ENCODE measurements at regions not wholly inside any gene's neighbourhood (a gene's known extent, or its start where the extent isn't known, plus 50 kb on each side); places are given as distances from the start of the nearest gene placed in this dataset.

- DNase-seq: no peak
- 72 to 90% (median 86%) methylated on average over 3 of the region's 3 CpGs for WGBS, 5 donors
- Histone ChIP-seq H3K4me1 (no peaks in the 10 kb centered on the region), H3K27me3 (replicated peaks in 1 of 7) (no peaks in the 10 kb centered on the region), H3K4me3 (no peak overlapping the region), H3K36me3 (no peaks in the 10 kb centered on the region), H3K9me3 (no peaks in the 10 kb centered on the region), H3K27ac (no peak overlapping the region)
- intact Hi-C loops (cut with DNase I; ENCODE audit: low total_unique reads): no loop called here
- no peak for TF ChIP-seq CTCF (IDR thresholded peaks at IDR 0.05 in 8 of 11, conservative IDR thresholded peaks at IDR 0.05 in 3 of 11)
- no peak for TF ChIP-seq POLR2A (IDR thresholded peaks at IDR 0.05)
- TF ChIP-seq POLR2AphosphoS5 (IDR thresholded peaks at IDR 0.05): no peak
These were observed 586.3 kb downstream of the PLA2G4A start for GRCh38 chr1:187415065-187415464.

- DNase-seq: no peak
- no peak overlapping the region for H3K27ac ChIP-seq
- H3K4me1 ChIP-seq: no peaks in the 10 kb centered on the region
- no peak overlapping the region for H3K4me3 ChIP-seq
- H3K36me3 ChIP-seq: no peaks in the 10 kb centered on the region
- no peaks in the 10 kb centered on the region for H3K27me3 ChIP-seq (replicated peaks in 1 of 7)
- TF ChIP-seq CTCF (IDR thresholded peaks at IDR 0.05 in 8 of 11, conservative IDR thresholded peaks at IDR 0.05 in 3 of 11) (no peak), POLR2A (IDR thresholded peaks at IDR 0.05) (no peak)
- WGBS, 5 donors: 73 to 89% (median 79%) methylated on average over 2 of the region's 2 CpGs
- no peaks in the 10 kb centered on the region for H3K9me3 ChIP-seq
- intact Hi-C loops (cut with DNase I; ENCODE audit: low total_unique reads): no loop called here
These were observed 588.8 kb downstream of the PLA2G4A start for GRCh38 chr1:187417520-187417919.

- Histone ChIP-seq H3K4me3 (no peak overlapping the region), H3K4me1 (no peaks in the 10 kb centered on the region), H3K27me3 (replicated peaks in 1 of 7) (no peaks in the 10 kb centered on the region), H3K36me3 (no peaks in the 10 kb centered on the region), H3K9me3 (peaks cover 0 to 6% (median 0%) of the 10 kb centered on the region in 8 donors), H3K27ac (no peak overlapping the region)
- no peak for TF ChIP-seq POLR2A (IDR thresholded peaks at IDR 0.05)
- no peak for TF ChIP-seq POLR2AphosphoS5 (IDR thresholded peaks at IDR 0.05)
- no peak for TF ChIP-seq CTCF (IDR thresholded peaks at IDR 0.05 in 8 of 11, conservative IDR thresholded peaks at IDR 0.05 in 3 of 11)
- intact Hi-C loops (cut with DNase I; ENCODE audit: low total_unique reads): no loop called here
- WGBS, 5 donors: 92 to 100% (median 96%) methylated on average over 1 of the region's 1 CpG
- DNase-seq: no peak
These were observed 604.8 kb downstream of the PLA2G4A start for GRCh38 chr1:187433598-187433997.

GRCh38 chr1:187442603-187443002, 613.9 kb downstream of the PLA2G4A start:
- Histone ChIP-seq H3K36me3 (no peaks in the 10 kb centered on the region), H3K27me3 (replicated peaks in 1 of 7) (no peaks in the 10 kb centered on the region), H3K4me1 (no peaks in the 10 kb centered on the region), H3K4me3 (no peak overlapping the region), H3K9me3 (no peaks in the 10 kb centered on the region), H3K27ac (no peak overlapping the region)
- intact Hi-C loops (cut with DNase I; ENCODE audit: low total_unique reads): no loop called here
- no peak for DNase-seq
- TF ChIP-seq POLR2AphosphoS5 (IDR thresholded peaks at IDR 0.05): no peak
- no peak for TF ChIP-seq POLR2A (IDR thresholded peaks at IDR 0.05)
- no peak for TF ChIP-seq CTCF (IDR thresholded peaks at IDR 0.05 in 8 of 11, conservative IDR thresholded peaks at IDR 0.05 in 3 of 11)
- WGBS, 5 donors: 69 to 83% (median 76%) methylated on average over 3 of the region's 3 CpGs
